ENCODE measurements at regions not wholly inside any gene's neighbourhood (a gene's known extent, or its start where the extent isn't known, plus 50 kb on each side); places are given as distances from the start of the nearest gene placed in this dataset.

DNA sequence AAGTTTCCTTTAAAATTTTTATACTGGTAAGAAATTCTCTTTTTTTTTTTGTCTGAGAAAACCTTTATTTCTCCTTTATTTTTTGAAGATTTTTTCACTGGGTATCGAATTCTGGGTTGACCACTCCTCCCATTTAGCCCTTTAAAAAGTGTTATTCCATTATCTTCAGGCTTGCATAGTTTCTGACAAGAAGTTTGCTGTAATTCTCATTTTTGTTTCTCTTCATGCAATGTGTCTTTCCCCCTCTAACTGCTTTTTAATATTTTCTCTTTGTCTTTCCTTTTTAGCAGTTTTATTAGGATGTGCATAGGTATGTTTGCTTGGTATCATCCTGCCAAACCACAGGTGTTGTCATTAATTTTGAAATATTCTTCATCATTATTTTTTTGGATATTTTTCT, 67.7 kb upstream of the GOT2 start:
- TF ChIP-seq RAD51 (IDR thresholded peaks at IDR 0.05) (no peak), CREM (IDR thresholded peaks at IDR 0.05; ENCODE audit: low read depth) (no peak), POLR2A (IDR thresholded peaks at IDR 0.05; ENCODE audit: low read depth, low read length) (no peak), EP300 (IDR thresholded peaks at IDR 0.05; ENCODE audit: borderline replicate concordance in 1 of 2, control insufficient read depth in 1 of 2, low read depth in 2 of 2, low read length in 2 of 2) (no peak), ZSCAN29 (IDR thresholded peaks at IDR 0.05) (no peak), PBX3 (IDR thresholded peaks at IDR 0.05; ENCODE audit: insufficient replicate concordance, low read depth, low read length) (no peak), ETV6 (conservative IDR thresholded peaks at IDR 0.05 in 1 of 2, IDR thresholded peaks at IDR 0.05 in 1 of 2; ENCODE audit: borderline replicate concordance in 1 of 2, low read depth in 1 of 2) (no peak), SMC3 (IDR thresholded peaks at IDR 0.05; ENCODE audit: borderline replicate concordance, low read length) (no peak), NFYB (IDR thresholded peaks at IDR 0.05; ENCODE audit: insufficient read depth, low read depth, low read length) (no peak), EZH2 (IDR thresholded peaks at IDR 0.05; ENCODE audit: borderline replicate concordance, control insufficient read depth, low read depth, low read length) (no peak)
- TF ChIP-seq, protein P1, sequence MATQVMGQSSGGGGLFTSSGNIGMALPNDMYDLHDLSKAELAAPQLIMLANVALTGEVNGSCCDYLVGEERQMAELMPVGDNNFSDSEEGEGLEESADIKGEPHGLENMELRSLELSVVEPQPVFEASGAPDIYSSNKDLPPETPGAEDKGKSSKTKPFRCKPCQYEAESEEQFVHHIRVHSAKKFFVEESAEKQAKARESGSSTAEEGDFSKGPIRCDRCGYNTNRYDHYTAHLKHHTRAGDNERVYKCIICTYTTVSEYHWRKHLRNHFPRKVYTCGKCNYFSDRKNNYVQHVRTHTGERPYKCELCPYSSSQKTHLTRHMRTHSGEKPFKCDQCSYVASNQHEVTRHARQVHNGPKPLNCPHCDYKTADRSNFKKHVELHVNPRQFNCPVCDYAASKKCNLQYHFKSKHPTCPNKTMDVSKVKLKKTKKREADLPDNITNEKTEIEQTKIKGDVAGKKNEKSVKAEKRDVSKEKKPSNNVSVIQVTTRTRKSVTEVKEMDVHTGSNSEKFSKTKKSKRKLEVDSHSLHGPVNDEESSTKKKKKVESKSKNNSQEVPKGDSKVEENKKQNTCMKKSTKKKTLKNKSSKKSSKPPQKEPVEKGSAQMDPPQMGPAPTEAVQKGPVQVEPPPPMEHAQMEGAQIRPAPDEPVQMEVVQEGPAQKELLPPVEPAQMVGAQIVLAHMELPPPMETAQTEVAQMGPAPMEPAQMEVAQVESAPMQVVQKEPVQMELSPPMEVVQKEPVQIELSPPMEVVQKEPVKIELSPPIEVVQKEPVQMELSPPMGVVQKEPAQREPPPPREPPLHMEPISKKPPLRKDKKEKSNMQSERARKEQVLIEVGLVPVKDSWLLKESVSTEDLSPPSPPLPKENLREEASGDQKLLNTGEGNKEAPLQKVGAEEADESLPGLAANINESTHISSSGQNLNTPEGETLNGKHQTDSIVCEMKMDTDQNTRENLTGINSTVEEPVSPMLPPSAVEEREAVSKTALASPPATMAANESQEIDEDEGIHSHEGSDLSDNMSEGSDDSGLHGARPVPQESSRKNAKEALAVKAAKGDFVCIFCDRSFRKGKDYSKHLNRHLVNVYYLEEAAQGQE (IDR thresholded peaks at IDR 0.05; ENCODE audit: low read depth, low read length), result no peak
- TF ChIP-seq, protein P2, sequence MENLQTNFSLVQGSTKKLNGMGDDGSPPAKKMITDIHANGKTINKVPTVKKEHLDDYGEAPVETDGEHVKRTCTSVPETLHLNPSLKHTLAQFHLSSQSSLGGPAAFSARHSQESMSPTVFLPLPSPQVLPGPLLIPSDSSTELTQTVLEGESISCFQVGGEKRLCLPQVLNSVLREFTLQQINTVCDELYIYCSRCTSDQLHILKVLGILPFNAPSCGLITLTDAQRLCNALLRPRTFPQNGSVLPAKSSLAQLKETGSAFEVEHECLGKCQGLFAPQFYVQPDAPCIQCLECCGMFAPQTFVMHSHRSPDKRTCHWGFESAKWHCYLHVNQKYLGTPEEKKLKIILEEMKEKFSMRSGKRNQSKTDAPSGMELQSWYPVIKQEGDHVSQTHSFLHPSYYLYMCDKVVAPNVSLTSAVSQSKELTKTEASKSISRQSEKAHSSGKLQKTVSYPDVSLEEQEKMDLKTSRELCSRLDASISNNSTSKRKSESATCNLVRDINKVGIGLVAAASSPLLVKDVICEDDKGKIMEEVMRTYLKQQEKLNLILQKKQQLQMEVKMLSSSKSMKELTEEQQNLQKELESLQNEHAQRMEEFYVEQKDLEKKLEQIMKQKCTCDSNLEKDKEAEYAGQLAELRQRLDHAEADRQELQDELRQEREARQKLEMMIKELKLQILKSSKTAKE (IDR thresholded peaks at IDR 0.05; ENCODE audit: low read depth, poor library complexity, severe bottlenecking), result no peak
- TF ChIP-seq, protein P3, sequence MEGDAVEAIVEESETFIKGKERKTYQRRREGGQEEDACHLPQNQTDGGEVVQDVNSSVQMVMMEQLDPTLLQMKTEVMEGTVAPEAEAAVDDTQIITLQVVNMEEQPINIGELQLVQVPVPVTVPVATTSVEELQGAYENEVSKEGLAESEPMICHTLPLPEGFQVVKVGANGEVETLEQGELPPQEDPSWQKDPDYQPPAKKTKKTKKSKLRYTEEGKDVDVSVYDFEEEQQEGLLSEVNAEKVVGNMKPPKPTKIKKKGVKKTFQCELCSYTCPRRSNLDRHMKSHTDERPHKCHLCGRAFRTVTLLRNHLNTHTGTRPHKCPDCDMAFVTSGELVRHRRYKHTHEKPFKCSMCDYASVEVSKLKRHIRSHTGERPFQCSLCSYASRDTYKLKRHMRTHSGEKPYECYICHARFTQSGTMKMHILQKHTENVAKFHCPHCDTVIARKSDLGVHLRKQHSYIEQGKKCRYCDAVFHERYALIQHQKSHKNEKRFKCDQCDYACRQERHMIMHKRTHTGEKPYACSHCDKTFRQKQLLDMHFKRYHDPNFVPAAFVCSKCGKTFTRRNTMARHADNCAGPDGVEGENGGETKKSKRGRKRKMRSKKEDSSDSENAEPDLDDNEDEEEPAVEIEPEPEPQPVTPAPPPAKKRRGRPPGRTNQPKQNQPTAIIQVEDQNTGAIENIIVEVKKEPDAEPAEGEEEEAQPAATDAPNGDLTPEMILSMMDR (IDR thresholded peaks at IDR 0.05 in 2 of 3, conservative IDR thresholded peaks at IDR 0.05 in 1 of 3; ENCODE audit: control insufficient read depth in 2 of 3, extremely low read depth in 1 of 3, insufficient read depth in 1 of 3, low read depth in 3 of 3, low read length in 3 of 3), result no peak
